HG03103 (cell line): ENCODE measurements at regions not wholly inside any gene's neighbourhood (a gene's known extent, or its start where the extent isn't known, plus 50 kb on each side); places are given as distances from the start of the nearest gene placed in this dataset.

Source experiments
- ATAC-seq: cut with Tn5 transposase; IDR thresholded peaks from one replicate; pipeline ENCODE4 v1.9.1; 2021; ENCODE audit warnings: low read depth; ENCODE audit not compliant: unreplicated experiment

DNA sequence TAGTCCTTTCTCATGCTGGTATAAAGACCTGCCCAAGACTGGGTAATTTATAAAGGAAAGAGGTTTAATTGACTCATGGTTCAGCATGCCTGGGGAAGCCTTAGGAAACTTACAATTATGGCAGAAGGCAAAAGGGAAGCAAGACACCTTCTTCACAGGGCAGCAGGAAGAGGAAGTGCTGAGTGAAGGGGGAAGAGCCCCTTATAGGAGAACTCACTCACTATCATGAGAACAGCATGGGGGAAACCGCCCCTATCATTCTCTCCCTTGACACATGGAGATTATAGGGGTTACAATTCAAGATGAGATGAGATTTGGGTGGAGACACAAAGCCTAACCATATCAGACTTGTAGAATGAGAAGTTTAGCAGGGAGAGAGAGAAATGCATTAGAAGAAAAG lies 373.3 kb upstream of the DIAPH2 start:
- no peak for ATAC-seq

DNA sequence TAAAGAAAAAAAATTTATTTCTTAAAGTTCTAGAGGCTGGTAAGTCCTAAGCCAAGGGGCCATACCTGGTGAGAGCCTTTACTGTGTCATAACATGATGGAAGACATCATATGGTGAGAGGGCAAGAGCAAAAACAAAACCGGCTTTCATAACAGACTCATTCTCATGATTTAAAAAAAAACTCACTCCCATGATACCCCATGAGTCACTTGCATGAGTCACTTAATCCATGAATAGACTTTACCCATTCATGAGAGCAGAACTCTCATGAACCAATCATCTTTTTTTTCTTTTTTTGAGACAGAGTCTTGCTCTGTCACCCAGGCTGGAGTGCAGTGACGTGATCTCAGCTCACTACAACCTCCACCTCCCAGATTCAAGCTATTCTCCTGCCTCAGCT lies 369.7 kb upstream of the DIAPH2 start:
- ATAC-seq: no peak

DNA sequence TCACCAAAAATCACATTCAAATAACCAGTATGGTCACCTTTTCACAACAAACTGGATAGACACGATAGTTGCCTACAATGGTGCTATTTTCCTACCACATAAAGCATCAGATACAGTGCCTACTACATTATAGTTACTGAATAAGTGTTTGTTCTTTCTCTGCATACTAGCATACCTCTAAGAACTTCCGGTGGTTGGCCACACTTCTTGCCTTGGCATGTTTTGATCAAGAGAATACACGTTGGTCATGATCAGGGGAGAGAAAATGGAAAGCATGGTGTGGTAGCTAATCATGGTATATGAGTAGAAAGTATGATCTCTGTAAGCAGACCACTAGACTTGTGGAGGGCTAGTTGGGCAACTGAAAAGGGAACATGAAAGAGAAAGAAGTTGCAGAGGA lies 322.8 kb upstream of the DIAPH2 start:
- no peak for ATAC-seq

DNA sequence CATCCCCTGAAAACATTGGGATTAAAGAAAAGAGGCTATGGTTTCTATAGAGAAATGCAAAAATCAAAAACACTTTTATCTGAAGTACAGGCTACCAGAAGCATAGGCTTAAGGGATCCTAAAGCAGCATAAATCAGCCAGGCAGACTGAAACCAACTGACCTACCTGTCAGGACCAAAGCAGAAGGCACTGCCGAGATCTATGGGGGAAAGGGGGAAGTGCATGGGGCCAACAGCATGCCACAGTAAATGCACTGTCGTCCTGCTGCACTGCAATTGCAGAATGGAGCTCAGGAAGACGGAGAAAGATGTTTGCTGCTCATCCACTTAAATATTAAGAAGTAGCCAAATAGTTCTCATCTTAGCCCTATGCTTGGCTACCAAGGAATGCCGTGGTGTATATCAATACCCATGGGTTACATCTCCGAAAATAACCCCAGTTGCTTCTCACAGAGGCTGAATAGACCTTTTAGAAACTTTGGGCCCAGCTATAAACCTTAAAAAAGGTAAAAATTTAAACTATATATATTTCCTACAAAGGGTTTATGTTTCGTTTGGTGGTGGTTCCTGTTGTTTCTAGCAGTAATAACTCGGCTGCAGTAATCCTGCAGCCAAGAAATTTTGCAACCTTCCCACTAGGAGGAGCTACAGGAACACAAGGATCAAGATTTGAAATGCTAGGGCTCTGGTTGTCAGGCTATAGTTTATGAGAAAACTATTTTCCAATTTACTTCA lies 312.2 kb upstream of the DIAPH2 start:
- ATAC-seq: no peak

DNA sequence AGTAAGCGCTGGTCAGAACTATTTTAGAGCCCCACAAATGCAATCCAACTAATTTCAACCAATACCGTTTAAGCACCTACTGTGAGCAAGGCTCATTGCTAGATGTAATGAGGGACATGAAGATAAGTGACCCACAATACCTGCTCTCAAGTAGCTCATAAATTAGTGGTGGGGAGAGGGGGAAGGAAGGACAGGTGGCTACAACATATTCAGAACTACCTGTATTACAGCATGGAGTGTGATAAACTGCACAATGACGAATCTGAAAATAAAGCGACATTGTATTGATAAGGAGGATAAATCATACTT lies 311.6 kb upstream of the DIAPH2 start:
- no peak for ATAC-seq

DNA sequence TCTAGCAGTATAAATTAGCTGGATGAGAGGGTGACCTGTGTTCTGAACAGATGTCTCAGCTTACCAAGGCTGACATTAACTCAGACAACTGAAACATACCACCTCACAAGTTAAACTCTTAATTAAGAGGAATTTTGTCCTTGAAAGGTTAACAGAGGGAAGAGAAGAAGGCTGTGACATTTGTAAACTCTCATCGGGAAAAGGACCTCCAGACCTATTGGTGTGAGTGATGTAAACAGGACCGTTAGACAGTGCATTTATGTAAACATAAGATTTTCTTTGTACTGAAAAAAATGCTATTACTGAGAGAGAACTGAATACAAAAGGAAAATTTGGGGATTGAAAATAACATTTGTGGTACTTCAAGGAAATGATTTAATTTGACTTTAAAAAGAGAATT lies 308.4 kb upstream of the DIAPH2 start:
- ATAC-seq: no peak

- no peak for ATAC-seq
Observed at GRCh38 chrX:96379951-96380350, 304.7 kb upstream of the DIAPH2 start.

DNA sequence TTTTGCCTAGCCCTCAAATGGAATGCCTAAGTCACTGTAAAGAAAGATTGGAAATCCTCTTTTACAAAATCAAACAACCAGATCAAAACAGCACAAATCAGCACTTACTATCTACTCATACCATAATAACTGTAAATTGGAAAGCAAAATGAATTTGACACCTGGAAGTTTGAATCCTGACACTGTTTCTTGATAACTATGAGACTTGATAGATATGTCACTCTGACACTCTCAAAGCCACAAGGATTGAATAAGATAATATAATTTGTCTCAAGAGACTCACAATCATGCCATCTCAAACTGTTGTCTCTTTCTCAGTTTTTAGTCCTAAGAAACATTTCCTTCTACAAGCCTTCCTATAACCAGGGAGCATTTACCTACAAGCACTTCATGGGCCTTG lies 302.6 kb upstream of the DIAPH2 start:
- ATAC-seq: no peak

GRCh38 chrX:96383428-96383827 lies 301.2 kb upstream of the DIAPH2 start:
- no peak for ATAC-seq

DNA sequence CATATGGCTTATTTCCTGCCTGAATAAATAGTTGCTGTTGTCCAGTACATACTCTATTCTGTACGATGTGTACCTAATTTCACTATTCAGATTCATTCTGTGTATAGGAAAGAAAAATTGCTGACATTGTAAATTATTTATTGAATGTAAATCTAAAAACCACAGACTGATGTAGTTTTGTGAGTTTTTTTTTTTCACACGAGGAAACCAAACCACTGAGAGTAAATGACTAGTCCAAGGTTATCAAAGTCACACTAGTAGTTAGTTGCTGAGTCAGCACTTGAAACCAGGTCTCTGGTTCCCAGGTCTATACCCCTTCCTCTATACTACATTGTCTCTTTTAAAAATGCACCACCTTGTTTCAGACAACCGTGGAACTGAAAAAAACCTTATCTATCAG lies 298.3 kb upstream of the DIAPH2 start:
- no peak for ATAC-seq

DNA sequence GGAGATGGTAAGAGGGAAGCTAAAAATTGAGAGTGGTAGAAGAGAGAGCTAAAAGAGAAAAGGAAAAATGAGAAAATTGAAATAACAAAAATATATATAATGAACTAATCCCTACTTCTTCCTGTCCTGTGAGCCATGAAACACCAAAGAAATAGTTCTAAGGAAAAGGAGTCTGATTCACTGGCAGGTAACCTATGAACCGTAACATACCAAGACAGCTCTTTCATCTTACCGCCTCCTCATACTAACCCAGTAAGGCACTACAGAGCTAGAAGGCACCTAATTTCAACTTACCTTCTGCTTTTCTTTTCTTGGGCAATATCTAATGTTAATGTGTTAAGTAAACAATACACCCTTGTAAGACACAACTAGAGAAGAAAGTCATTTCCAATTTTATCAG lies 297.7 kb upstream of the DIAPH2 start:
- ATAC-seq: no peak

DNA sequence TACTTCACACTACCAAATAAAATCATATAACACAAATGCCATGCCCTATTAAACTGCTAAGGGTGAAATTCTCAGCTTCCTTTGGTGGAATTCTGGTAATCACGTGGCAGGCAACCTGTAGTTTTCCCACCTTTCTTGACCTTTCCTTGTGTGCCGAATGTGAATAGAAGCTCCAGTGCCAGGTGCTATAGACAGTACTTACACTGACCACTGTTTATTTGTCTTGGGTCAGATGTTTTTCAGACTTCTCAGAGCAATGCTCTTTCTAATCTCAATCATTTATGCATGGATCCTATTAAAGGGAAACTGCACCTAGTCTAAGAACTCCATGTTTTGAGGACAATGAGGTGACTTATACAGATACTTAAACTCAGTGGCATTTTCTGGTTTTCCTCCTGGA lies 296.8 kb upstream of the DIAPH2 start:
- ATAC-seq: no peak

GRCh38 chrX:96389281-96390047 lies 295.2 kb upstream of the DIAPH2 start:
- ATAC-seq: no peak

DNA sequence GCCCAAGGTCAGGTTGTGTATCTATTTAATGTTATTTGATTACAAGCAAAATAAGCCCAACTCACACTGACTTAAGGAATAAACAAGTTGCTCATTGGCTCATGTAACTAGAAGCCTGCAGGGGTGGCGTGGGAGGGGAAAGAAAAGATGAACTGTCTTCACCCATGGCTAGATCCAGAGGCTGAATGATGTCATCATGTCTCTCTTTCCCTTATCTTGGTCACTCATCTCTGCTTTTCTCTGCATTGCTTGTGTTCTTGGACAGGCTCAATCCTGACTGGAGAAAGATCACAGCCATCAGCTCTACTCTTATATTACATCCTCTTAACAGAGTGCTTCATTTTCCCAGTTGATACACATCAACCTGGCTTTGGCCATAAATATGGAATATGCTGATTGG lies 290.0 kb upstream of the DIAPH2 start:
- no peak for ATAC-seq

- no peak for ATAC-seq
Observed at GRCh38 chrX:96403446-96403845, 281.2 kb upstream of the DIAPH2 start.

- ATAC-seq: no peak
Observed at GRCh38 chrX:96405842-96406241, 278.8 kb upstream of the DIAPH2 start.

GRCh38 chrX:96407072-96407471 lies 277.6 kb upstream of the DIAPH2 start:
- no peak for ATAC-seq

- no peak for ATAC-seq
Observed at GRCh38 chrX:96407501-96407900, 277.1 kb upstream of the DIAPH2 start.

- no peak for ATAC-seq
Observed at GRCh38 chrX:96407981-96408380, 276.7 kb upstream of the DIAPH2 start.

GRCh38 chrX:96410927-96411326 lies 273.7 kb upstream of the DIAPH2 start:
- no peak for ATAC-seq

- no peak for ATAC-seq
Observed at GRCh38 chrX:96417695-96418094, 266.9 kb upstream of the DIAPH2 start.

DNA sequence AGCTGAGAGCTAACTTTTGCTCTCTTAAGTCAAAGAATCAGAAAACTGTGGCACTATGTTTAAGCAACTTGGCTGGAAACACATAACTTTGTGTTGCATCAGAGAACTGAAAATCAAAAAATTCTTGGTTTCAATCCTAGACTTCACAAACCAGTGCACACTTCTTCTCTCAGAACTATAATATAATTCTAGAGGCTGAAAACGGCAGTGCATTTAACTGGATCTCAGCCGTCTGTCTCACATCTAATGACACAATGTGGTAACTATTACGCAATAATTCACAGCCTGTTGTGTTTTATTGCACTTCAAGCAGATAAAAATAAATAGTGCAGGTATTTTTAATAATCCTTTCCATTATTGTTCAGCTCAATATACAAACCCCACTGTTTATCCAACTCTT lies 260.6 kb upstream of the DIAPH2 start:
- ATAC-seq: no peak
